ENCODE measurements at regions not wholly inside any gene's neighbourhood (a gene's known extent, or its start where the extent isn't known, plus 50 kb on each side); places are given as distances from the start of the nearest gene placed in this dataset.

- TF ChIP-seq, protein P1, sequence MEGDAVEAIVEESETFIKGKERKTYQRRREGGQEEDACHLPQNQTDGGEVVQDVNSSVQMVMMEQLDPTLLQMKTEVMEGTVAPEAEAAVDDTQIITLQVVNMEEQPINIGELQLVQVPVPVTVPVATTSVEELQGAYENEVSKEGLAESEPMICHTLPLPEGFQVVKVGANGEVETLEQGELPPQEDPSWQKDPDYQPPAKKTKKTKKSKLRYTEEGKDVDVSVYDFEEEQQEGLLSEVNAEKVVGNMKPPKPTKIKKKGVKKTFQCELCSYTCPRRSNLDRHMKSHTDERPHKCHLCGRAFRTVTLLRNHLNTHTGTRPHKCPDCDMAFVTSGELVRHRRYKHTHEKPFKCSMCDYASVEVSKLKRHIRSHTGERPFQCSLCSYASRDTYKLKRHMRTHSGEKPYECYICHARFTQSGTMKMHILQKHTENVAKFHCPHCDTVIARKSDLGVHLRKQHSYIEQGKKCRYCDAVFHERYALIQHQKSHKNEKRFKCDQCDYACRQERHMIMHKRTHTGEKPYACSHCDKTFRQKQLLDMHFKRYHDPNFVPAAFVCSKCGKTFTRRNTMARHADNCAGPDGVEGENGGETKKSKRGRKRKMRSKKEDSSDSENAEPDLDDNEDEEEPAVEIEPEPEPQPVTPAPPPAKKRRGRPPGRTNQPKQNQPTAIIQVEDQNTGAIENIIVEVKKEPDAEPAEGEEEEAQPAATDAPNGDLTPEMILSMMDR (IDR thresholded peaks at IDR 0.05; ENCODE audit: low read depth, low read length, poor library complexity, severe bottlenecking) = no peak
- no peak for TF ChIP-seq EZH2phosphoT487 (IDR thresholded peaks at IDR 0.05; ENCODE audit: borderline replicate concordance, low read length)
These were observed 1300.2 kb downstream of the ADGRL3 start for GRCh38 chr4:62500296-62500695.

Data from DOHH2 (cell line).